Mesodermal cell (in vitro differentiated cells): ENCODE measurements at regions not wholly inside any gene's neighbourhood (a gene's known extent, or its start where the extent isn't known, plus 50 kb on each side); places are given as distances from the start of the nearest gene placed in this dataset.

Source experiments
- H3K27ac ChIP-seq: 2 replicates; pipeline ENCODE4 v1.7.0; 2013; ENCODE audit warnings: mild to moderate bottlenecking, low read depth, low read length, moderate library complexity; ENCODE audit not compliant: severe bottlenecking
- H3K36me3 ChIP-seq: 2 replicates; pipeline ENCODE4 v1.7.1; 2013; ENCODE audit warnings: mild to moderate bottlenecking, low read length, moderate library complexity; ENCODE audit not compliant: control insufficient read depth, insufficient read depth
- H3K4me1 ChIP-seq: one replicate; pipeline ENCODE4 v1.7.1; 2013; ENCODE audit warnings: mild to moderate bottlenecking, low read length; ENCODE audit not compliant: insufficient read depth, control insufficient read depth, poor library complexity, severe bottlenecking
- H3K4me3 ChIP-seq: 2 replicates; pipeline ENCODE4 v1.7.0; 2013; ENCODE audit warnings: low read length, control low read depth, mild to moderate bottlenecking; ENCODE audit not compliant: insufficient read depth, poor library complexity, severe bottlenecking; ENCODE audit errors: extremely low read depth
- H3K9me3 ChIP-seq: 2 replicates; pipeline ENCODE4 v1.7.1; 2013; ENCODE audit warnings: mild to moderate bottlenecking, low read length, moderate library complexity; ENCODE audit not compliant: control insufficient read depth
- WGBS, 2 experiments: methylation state at CpG; one replicate each; pipeline ENCODE4 v1.1.5; 2013; ENCODE audit warnings: missing lambda C conversion rate in 2 of 2; ENCODE audit not compliant: insufficient coverage in 2 of 2; 5-methylcytosine and 5-hydroxymethylcytosine counted together

DNA sequence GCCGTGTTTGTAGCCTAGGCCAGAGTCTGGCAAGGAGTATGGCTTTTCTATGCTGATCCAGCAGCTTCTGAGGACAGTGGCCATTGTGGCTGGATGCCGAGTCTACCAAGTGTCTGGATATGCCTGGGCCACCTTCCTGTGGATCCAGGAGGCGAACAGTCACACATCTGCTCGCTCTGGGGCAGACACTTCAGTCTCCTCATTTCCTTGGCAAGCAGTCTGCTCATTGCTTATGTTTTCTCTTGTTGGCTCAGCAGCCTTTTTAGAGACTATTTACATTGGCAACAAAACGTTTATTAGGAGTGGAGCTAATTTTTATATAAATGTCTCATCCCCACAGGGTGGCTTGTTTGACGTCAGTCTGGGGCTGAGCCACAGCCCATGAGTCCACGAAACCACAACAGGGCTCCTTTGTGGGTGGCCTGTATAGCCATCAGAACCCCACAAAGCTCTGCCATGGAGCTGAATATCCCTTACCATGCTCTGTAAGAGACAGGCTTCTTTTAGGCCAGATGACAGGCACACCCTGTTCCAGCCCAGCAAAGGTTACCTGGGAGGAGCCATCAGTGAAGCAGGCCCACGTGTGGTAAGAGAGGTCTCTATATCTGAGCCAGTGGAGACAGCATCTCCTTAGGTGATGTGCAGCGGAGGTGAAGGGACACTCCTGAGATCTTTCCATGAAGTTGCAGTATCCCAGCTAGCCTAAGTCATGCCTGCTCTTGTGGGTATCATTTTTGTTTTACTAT, 221.7 kb downstream of the DIRAS2 start:
- H3K27ac ChIP-seq = no peak overlapping the region
- H3K4me1 ChIP-seq = peaks cover 11% of the 10 kb centered on the region
- no peaks in the 10 kb centered on the region for H3K9me3 ChIP-seq
- H3K36me3 ChIP-seq = no peaks in the 10 kb centered on the region
- no peak overlapping the region for H3K4me3 ChIP-seq
- 78 to 79% methylated on average over 7 to 8 of the region's 9 CpGs for WGBS, 2 experiments

DNA sequence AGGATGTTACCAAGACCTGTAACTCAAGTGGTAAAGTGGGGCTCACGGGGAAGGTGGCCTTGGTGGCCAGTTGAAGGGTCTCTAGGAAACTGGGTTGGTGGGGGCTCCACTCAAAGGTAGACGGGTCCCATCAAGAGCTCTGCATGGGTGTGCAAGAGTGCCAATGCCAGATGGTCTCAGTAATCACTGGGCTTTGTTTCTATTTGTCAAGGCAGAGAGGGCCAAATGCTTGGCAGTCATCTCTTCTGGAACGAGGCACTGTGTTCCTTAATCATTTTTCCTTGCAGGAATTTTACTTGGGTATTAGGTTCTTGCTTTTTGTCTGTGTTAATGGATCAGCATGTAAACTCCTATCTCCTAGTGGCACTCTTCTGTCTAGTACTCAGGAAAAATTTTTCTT, 220.8 kb downstream of the DIRAS2 start:
- no peaks in the 10 kb centered on the region for H3K9me3 ChIP-seq
- no peak overlapping the region for H3K27ac ChIP-seq
- WGBS, 2 experiments = 72 to 94% methylated on average over 2 of the region's 3 CpGs
- no peak overlapping the region for H3K4me3 ChIP-seq
- peaks cover 11% of the 10 kb centered on the region for H3K4me1 ChIP-seq
- H3K36me3 ChIP-seq = no peaks in the 10 kb centered on the region

DNA sequence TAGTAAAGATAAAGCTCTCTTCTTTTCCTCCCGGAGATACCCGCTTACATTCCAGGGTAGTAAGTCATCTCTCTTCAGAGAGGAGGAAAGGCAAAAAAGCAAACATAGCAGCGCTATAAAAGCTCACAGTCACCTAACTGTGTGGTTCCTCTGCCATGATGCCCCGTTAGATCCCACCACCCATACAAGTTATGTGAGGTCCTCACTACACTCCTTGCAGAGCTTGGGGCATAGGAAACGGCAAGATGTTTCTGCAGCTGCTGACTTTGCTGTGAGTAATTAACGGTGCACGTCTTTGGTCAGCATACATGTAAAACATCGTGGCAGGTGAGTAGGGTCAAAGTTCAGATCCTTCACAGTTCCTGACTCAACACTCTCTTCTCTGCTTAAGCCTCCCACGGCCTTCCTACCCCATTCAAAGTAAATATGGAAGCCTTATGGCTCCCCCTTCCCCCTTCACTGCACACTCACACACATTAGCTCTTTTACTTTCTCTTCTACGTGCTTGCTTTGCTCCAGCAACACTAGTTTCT, 218.9 kb downstream of the DIRAS2 start:
- no peak overlapping the region for H3K4me3 ChIP-seq
- H3K9me3 ChIP-seq = no peaks in the 10 kb centered on the region
- WGBS, 2 experiments = 74 to 82% methylated on average over 8 to 10 of the region's 10 CpGs
- H3K36me3 ChIP-seq = no peaks in the 10 kb centered on the region
- H3K4me1 ChIP-seq = peaks cover 11% of the 10 kb centered on the region
- no peak overlapping the region for H3K27ac ChIP-seq

DNA sequence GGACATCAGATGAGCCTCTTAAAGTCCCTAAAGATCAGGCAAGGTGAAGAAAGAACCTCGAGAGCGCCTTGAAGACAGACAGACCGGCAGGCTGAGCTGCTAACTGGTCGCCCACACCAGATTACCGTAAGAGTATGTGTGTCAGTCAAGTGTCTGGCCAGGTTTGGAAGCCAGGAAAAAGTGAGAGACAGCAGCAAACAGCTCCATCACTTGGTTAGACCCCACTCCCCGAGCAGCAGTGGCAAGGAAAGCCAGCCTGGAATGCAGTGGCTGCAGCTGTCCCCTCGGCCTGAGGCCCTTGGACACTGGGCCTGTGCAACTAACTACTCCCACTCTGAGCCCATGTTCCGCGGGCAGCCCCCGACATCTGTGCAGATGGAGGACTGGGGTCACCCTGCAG, 214.1 kb downstream of the DIRAS2 start:
- no peaks in the 10 kb centered on the region for H3K9me3 ChIP-seq
- H3K36me3 ChIP-seq = no peaks in the 10 kb centered on the region
- no peak overlapping the region for H3K27ac ChIP-seq
- H3K4me1 ChIP-seq = peaks cover 7% of the 10 kb centered on the region
- WGBS, 2 experiments = 88 to 89% methylated on average over 7 to 9 of the region's 10 CpGs
- no peak overlapping the region for H3K4me3 ChIP-seq

DNA sequence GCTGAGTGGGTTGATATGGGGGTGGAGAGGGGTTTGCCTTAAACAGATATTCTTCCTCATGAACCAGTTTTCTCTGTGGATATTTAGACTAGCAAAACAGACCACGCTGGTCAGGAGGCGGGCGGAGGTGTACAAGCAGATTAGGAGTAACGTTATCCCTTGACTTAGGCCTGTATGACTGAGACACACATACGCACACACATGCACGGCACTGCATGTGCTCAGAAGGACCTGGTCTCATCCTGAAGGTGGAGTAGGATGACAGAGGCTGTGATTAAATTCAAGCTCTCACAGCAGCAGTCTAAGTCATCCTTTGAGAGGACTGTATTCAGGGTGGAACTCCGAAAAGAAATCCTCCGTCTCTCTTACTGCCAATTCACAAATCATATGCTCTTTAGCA, 209.7 kb downstream of the DIRAS2 start:
- no peak overlapping the region for H3K4me3 ChIP-seq
- no peaks in the 10 kb centered on the region for H3K36me3 ChIP-seq
- H3K4me1 ChIP-seq = no peaks in the 10 kb centered on the region
- H3K9me3 ChIP-seq = no peaks in the 10 kb centered on the region
- H3K27ac ChIP-seq = no peak overlapping the region
- WGBS, 2 experiments = 62 to 69% methylated on average over 5 to 6 of the region's 8 CpGs

DNA sequence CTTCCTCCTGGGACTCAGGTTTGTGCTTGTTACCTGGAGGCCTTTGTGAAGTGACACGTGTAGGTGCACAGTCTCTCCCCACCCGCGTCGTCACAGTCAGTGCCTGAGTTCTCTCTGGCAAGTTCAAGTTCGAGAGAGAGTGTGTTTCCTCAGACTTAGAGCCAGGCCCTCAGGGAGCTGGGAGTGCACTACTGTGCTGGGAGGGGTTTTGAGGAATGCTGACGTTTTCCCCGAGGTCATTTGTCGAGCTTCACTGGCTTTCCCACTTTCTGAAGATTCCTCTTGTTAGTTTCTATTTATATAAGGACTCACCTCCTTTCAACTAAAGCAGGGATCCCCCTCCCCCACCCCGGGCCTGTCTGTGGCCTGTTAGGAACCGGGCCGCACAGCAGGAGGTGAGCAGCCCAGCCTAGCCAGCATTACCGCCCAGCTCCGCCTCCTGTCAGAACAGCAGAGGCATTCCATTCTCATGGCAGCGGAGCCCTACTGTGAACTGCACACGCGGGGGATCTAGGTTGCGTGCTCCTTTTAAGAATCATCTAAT, 209.2 kb downstream of the DIRAS2 start:
- WGBS, 2 experiments = 2 to 4% methylated on average over 9 to 12 of the region's 17 CpGs
- H3K4me1 ChIP-seq = no peaks in the 10 kb centered on the region
- H3K27ac ChIP-seq = no peak overlapping the region
- peak overlapping the region; percentile 14 for H3K4me3 ChIP-seq
- H3K36me3 ChIP-seq = no peaks in the 10 kb centered on the region
- no peaks in the 10 kb centered on the region for H3K9me3 ChIP-seq

DNA sequence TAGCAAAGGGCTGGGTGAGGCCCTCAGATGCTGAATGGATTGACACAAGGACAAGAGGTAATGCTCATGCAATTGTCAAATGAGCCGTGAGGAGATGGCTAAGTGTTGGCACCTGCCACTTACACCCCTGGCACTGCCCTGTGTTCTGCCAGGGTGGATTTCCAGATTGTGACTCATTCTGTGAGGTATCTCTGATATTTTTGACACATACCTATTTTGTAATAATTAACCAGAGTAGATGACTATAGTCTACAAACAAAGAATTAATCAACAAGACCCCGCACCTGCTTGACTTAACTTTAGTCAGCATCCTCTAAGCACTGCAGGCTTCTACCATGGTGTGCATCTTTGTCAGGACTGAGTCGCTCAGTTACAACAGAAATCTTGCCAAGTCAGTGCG, 200.8 kb downstream of the DIRAS2 start:
- 88 to 92% methylated on average over 2 to 3 of the region's 4 CpGs for WGBS, 2 experiments
- Histone ChIP-seq H3K9me3 (peaks cover 3% of the 10 kb centered on the region), H3K4me1 (no peaks in the 10 kb centered on the region), H3K4me3 (no peak overlapping the region), H3K36me3 (no peaks in the 10 kb centered on the region), H3K27ac (no peak overlapping the region)

DNA sequence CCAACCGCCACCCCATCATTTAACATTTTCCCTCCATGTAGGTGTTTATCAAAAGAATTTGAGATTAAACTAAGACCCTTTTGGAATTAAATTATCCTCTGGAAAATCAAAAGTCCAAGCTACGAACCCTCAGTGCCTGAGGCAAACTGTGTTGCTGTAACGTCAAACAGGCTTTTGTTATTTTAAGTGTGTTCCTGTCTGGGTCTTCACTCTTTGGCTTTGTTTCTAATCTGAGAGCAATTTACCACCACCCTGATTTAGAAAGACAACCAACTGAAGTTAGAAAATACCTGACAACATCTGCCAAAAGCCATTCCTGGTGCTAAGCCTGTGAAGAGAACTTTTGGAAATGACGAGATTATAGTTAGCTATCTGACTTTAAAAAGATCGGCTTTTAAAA, 199.9 kb downstream of the DIRAS2 start:
- WGBS, 2 experiments = 51 to 83% methylated on average over 2 of the region's 5 CpGs
- Histone ChIP-seq H3K27ac (no peak overlapping the region), H3K36me3 (no peaks in the 10 kb centered on the region), H3K9me3 (peaks cover 3% of the 10 kb centered on the region), H3K4me3 (no peak overlapping the region), H3K4me1 (no peaks in the 10 kb centered on the region)

DNA sequence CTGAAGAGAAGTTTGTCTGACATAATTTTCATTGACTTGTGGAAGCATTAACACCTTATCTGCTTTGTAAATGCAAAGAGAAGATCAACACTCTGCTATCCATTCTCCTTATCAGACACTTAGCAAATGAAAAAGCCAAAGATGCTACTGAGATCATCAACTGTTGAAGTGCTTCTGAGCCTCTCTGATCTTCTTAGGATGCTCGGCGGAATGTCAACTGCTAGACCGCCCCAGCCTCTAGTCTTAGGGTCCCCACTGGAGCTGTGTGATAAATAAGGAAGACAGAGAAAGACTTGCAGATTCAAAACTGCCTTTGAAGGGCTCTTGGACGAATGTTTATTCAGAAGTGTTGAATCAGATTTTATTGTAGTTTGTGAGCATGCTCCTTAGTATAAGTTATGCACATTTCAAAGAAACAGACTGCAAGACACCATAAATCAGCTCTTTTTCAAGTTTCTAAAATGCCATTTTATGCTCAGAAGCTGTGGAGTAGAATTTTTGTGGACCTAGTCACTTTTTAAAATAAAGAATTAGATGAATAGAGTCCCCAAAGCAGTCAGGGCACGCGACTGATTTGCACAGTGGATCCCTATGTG, 197.9 kb downstream of the DIRAS2 start:
- Histone ChIP-seq H3K27ac (no peak overlapping the region), H3K9me3 (peaks cover 3% of the 10 kb centered on the region), H3K4me1 (no peaks in the 10 kb centered on the region), H3K36me3 (no peaks in the 10 kb centered on the region), H3K4me3 (no peak overlapping the region)
- WGBS, 2 experiments = 82 to 96% methylated on average over 5 of the region's 6 CpGs

DNA sequence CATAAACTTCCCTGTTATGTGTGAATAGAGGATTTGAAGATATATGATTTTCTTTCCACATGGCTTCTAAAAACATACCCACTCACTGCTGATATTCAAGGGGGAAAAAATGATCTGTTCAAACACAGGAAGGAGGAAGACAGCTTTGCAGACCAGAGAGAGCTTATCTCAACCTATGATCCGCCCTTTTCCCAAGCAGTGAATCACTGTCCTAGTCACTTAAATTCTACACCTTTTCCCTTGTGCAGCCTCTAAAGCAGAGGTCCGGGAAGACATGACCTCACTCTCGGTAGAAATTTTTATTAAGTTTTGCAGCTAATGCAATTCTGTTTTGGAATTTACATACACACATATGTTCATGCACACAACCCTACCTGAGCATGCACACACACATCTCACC, 197.2 kb downstream of the DIRAS2 start:
- Histone ChIP-seq H3K9me3 (peaks cover 3% of the 10 kb centered on the region), H3K36me3 (no peaks in the 10 kb centered on the region), H3K4me3 (no peak overlapping the region), H3K27ac (no peak overlapping the region), H3K4me1 (no peaks in the 10 kb centered on the region)
- 83 to 93% methylated on average over 1 to 2 of the region's 3 CpGs for WGBS, 2 experiments
